GM12878 (cell line): ENCODE measurements at regions not wholly inside any gene's neighbourhood (a gene's known extent, or its start where the extent isn't known, plus 50 kb on each side); places are given as distances from the start of the nearest gene placed in this dataset.

Experiments
- ATAC-seq: fragments of 200-7000 bp; cut with Tn5 transposase; 3 replicates; pipeline ENCODE4 v1.9.1; 2020; ENCODE audit warnings: mild to moderate bottlenecking, moderate library complexity
- BruUV-seq: library from RNA; stranded (reverse); fragments of 400-500 nt; replicated peaks from 2 replicates; lab custom pipeline; 2021; lab: Mats Ljungman, UMichigan
- CTCF ChIA-PET: fragments of 300-600 bp; sonication (Branson Sonifier 250); formaldehyde crosslinking; extraction: SDS; loops from one replicate; lab custom pipeline; 2021; ENCODE audit warnings: inconsistent platforms; lab: Yijun Ruan, JAX
- POLR2A ChIA-PET: fragments of 350-600 bp; formaldehyde crosslinking; extraction: SDS; loops from one replicate; lab custom pipeline; 2021; ENCODE audit warnings: inconsistent platforms; lab: Charles Lee
- RAD21 ChIA-PET: fragments of 300-600 bp; sonication (Branson Sonifier 250); formaldehyde crosslinking; loops from one replicate; lab custom pipeline; 2023; ENCODE audit warnings: antibody characterized with exemption; ENCODE audit not compliant: unreplicated experiment; lab: Charles Lee
- SMC1A ChIA-PET: fragments of 300-600 bp; sonication (Branson Sonifier 250); formaldehyde crosslinking; loops from one replicate; lab custom pipeline; 2023; ENCODE audit not compliant: unreplicated experiment, uncharacterized antibody; lab: Charles Lee
- DNase-seq: peaks from one replicate; pipeline ENCODE4 v3.0.0-alpha.2; 2011; ENCODE audit warnings: low read depth, low spot score
- FAIRE-seq: peaks from 3 replicates; lab custom pipeline; 2011; peaks lifted over from hg19 to GRCh38; lab: Jason Lieb, UNC
- H2AFZ ChIP-seq: 2 replicates; pipeline ENCODE4 v1.6.0; 2011; ENCODE audit warnings: low read depth, low read length, control low read depth; ENCODE audit not compliant: control insufficient read depth
- H3K27ac ChIP-seq: 2 replicates; pipeline ENCODE4 v1.5.1; 2011; ENCODE audit warnings: control low read depth; ENCODE audit not compliant: control insufficient read depth, insufficient read depth
- H3K27me3 ChIP-seq, 2 experiments: replicated peaks in 1 of 2; 2 replicates each; pipeline versions ENCODE4 v1.6.0 to v1.6.1; 2011; ENCODE audit warnings: low read length in 1 of 2; ENCODE audit not compliant: control insufficient read depth in 2 of 2, insufficient read depth in 2 of 2
- H3K36me3 ChIP-seq, 2 experiments: 2 replicates each; pipeline ENCODE4 v1.5.1; 2011; ENCODE audit warnings: low read length in 1 of 2; ENCODE audit not compliant: control insufficient read depth in 2 of 2, insufficient read depth in 2 of 2
- H3K4me1 ChIP-seq: 2 replicates; pipeline ENCODE4 v1.6.1; 2011; ENCODE audit warnings: mild to moderate bottlenecking, low read length, moderate library complexity, mixed read lengths; ENCODE audit not compliant: control insufficient read depth, insufficient read depth
- H3K4me2 ChIP-seq: 2 replicates; pipeline ENCODE4 v1.6.0; 2011; ENCODE audit warnings: control low read depth; ENCODE audit not compliant: control insufficient read depth, insufficient read depth
- H3K4me3 ChIP-seq: fragments of 200-600 bp; sonication (generic); 2 replicates; pipeline ENCODE4 v1.5.1; 2016
- H3K79me2 ChIP-seq: 2 replicates; pipeline ENCODE4 v1.6.0; 2011; ENCODE audit warnings: low read length; ENCODE audit not compliant: control insufficient read depth, insufficient read depth
- H3K9ac ChIP-seq: 2 replicates; pipeline ENCODE4 v1.8.0; 2011; ENCODE audit warnings: low read length, control low read depth, mixed read lengths; ENCODE audit not compliant: control insufficient read depth, insufficient read depth
- H3K9me3 ChIP-seq: replicated peaks from 3 replicates; pipeline ENCODE4 v1.5.1; 2011; ENCODE audit warnings: mild to moderate bottlenecking, low read length; ENCODE audit not compliant: control insufficient read depth, insufficient read depth
- H4K20me1 ChIP-seq: 2 replicates; pipeline ENCODE4 v1.6.0; 2011; ENCODE audit not compliant: control insufficient read depth, insufficient read depth
- BRCA1 ChIP-seq: IDR thresholded peaks from 2 replicates; pipeline ENCODE4 v1.6.1; 2011; ENCODE audit warnings: low read depth, low read length, improper control_type of control experiment
- HCFC1 ChIP-seq: fragments of 150-350 bp; IDR thresholded peaks from 2 replicates; pipeline ENCODE4 v1.6.1; 2014; ENCODE audit warnings: low read length
- MEF2A ChIP-seq: IDR thresholded peaks from 2 replicates; pipeline ENCODE4 v1.6.1; 2011; ENCODE audit warnings: low read depth, mild to moderate bottlenecking, low read length, moderate library complexity; ENCODE audit not compliant: insufficient read depth
- MTA3 ChIP-seq: IDR thresholded peaks from 2 replicates; pipeline ENCODE4 v1.6.1; 2012; ENCODE audit warnings: low read length, inconsistent platforms, borderline replicate concordance
- RB1 ChIP-seq: fragments of 450-650 bp; formaldehyde crosslinking; IDR thresholded peaks from 2 replicates; pipeline ENCODE4 v1.6.1; 2017; ENCODE audit warnings: mild to moderate bottlenecking, borderline replicate concordance
- SMARCA5 ChIP-seq: fragments of 450-650 bp; IDR thresholded peaks from 2 replicates; pipeline ENCODE4 v1.6.1; 2017; ENCODE audit warnings: mild to moderate bottlenecking
- SP1 ChIP-seq: IDR thresholded peaks from one replicate; pipeline ENCODE4 v1.6.1; 2011; ENCODE audit warnings: low read depth, low read length
- WGBS: methylation state at CpG from one replicate; pipeline ENCODE4 v1.1.6; 2016; ENCODE audit warnings: low lambda C conversion rate; ENCODE audit not compliant: insufficient replicate concordance, insufficient coverage; ENCODE audit errors: missing lambda C conversion rate; 5-methylcytosine and 5-hydroxymethylcytosine counted together
- in situ Hi-C: fragments of 300-500 bp; cut with MboI; formaldehyde crosslinking; loops from 9 replicates; pipeline ENCODE4 v1.14.3; 2018; ENCODE audit warnings: mixed read lengths
- intact Hi-C: fragments of 100-400 bp; cut with micrococcal nuclease; formaldehyde crosslinking; loops from one replicate; pipeline ENCODE4 v1.14.2; 2022; ENCODE audit not compliant: unreplicated experiment
- TF ChIP-seq, protein P1 (sequence below): fragments of 450-650 bp; IDR thresholded peaks from 2 replicates; pipeline ENCODE4 v1.6.1; 2014; ENCODE audit warnings: mild to moderate bottlenecking
- TF ChIP-seq, protein P2 (sequence below): fragments of 450-650 bp; IDR thresholded peaks from 2 replicates; pipeline ENCODE4 v1.6.1; 2018; ENCODE audit warnings: borderline replicate concordance, mild to moderate bottlenecking; ENCODE audit not compliant: partially characterized antibody

DNA sequence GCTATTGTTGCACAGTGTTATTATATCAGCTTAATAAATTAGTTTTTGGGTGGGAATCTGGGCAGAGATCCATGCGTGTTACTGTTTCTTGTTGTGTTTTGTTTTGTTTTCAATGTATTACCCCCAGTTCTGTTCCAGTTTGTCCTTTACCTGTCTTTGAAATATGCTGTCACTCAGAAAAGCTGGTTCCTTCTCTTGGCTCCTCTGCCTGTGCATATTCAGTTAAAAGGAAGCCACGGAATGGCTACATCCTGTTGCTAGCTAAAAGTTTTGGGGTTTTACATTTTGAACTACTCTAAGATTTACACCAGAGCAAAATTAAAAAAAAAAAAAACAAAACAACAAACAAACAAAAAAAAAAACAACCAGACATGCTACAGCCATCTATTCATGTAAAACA, 374.9 kb upstream of the RORB start (continued):
- TF ChIP-seq, protein P1, sequence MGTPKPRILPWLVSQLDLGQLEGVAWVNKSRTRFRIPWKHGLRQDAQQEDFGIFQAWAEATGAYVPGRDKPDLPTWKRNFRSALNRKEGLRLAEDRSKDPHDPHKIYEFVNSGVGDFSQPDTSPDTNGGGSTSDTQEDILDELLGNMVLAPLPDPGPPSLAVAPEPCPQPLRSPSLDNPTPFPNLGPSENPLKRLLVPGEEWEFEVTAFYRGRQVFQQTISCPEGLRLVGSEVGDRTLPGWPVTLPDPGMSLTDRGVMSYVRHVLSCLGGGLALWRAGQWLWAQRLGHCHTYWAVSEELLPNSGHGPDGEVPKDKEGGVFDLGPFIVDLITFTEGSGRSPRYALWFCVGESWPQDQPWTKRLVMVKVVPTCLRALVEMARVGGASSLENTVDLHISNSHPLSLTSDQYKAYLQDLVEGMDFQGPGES = no peak

DNA sequence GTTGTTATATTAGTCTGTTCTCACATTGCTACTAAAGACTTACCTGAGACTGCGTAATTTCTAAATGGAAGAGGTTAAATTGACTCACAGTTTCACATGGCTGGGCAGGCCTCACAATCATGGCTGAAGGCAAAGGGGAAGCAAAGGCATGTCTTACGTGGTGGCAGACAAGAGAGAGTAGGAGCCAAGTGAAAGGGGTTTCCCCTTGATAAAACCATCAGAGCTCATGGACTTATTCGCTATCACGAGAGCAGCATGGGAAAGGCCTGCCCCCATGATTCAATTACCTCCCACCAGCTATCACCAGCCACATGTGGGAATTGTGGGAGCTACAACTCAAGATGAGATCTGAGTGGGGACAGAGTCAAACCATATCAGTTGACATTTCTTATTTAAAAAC, 374.5 kb upstream of the RORB start:
- no peak for ATAC-seq
- TF ChIP-seq MTA3 = no peak
- no peak for TF ChIP-seq SP1

DNA sequence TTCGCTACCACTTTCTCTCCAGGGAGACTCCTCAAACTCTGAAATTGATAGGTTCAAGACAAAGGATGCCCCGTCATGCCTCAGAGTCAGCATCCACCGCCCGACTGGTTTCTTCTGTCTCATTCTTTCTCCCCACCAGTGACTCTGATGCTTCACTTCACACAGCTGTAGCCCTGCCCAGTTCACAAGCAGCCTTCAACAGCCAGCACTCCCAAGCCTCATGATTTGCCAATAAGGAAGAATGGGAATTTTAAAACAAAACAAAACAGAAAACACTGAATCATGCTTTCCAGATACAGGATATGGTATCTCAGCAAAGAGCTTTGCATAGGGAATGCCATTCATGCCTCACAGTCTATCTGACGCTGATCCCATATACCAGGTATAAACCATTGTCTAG, 371.2 kb upstream of the RORB start:
- ATAC-seq (no peak), DNase-seq (no peak), FAIRE-seq (no peak)
- Histone ChIP-seq H3K36me3 (no peaks in the 10 kb centered on the region), H3K27ac (no peak overlapping the region), H3K4me3 (no peak overlapping the region), H3K4me2 (no peak overlapping the region), H4K20me1 (no peaks in the 10 kb centered on the region), H2AFZ (no peak overlapping the region), H3K27me3 (no peaks in the 10 kb centered on the region), H3K4me1 (no peaks in the 10 kb centered on the region), H3K9me3 (no peaks in the 10 kb centered on the region), H3K9ac (no peak overlapping the region), H3K79me2 (no peaks in the 10 kb centered on the region)
- in situ Hi-C loops = no loop called here
- ChIA-PET POLR2A (no interaction called here), RAD21 (no interaction called here), CTCF (interaction anchor here (1.2 kb wide), 1 partner anchor 21 kb away, joined by 3 read pairs; no protein-coding TSS in a partner anchor), SMC1A (interaction anchor here (1.0 kb wide), 1 partner anchor 26 kb away, joined by 3 read pairs; no protein-coding TSS in a partner anchor)
- BruUV-seq = no TSS peak
- 1% methylated on average over 4 of the region's 5 CpGs for WGBS
- intact Hi-C loops = no loop called here
- no peak for TF ChIP-seq BRCA1
- TF ChIP-seq, protein P2, sequence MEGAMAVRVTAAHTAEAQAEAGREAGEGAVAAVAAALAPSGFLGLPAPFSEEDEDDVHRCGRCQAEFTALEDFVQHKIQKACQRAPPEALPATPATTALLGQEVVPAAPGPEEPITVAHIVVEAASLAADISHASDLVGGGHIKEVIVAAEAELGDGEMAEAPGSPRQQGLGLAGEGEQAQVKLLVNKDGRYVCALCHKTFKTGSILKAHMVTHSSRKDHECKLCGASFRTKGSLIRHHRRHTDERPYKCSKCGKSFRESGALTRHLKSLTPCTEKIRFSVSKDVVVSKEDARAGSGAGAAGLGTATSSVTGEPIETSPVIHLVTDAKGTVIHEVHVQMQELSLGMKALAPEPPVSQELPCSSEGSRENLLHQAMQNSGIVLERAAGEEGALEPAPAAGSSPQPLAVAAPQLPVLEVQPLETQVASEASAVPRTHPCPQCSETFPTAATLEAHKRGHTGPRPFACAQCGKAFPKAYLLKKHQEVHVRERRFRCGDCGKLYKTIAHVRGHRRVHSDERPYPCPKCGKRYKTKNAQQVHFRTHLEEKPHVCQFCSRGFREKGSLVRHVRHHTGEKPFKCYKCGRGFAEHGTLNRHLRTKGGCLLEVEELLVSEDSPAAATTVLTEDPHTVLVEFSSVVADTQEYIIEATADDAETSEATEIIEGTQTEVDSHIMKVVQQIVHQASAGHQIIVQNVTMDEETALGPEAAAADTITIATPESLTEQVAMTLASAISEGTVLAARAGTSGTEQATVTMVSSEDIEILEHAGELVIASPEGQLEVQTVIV = no peak
- TF ChIP-seq HCFC1 = no peak
- no peak for TF ChIP-seq RB1
- TF ChIP-seq MEF2A = no peak
- no peak for TF ChIP-seq SMARCA5

More for the DNA sequence above, 374.5 kb upstream of the RORB start:
- RAD21 ChIA-PET = no interaction called here
- BruUV-seq = no TSS peak
- POLR2A ChIA-PET = no interaction called here
- DNase-seq (no peak), FAIRE-seq (no peak)
- Histone ChIP-seq H3K4me1 (no peaks in the 10 kb centered on the region), H3K79me2 (no peaks in the 10 kb centered on the region), H3K9me3 (no peaks in the 10 kb centered on the region), H3K27me3 (no peaks in the 10 kb centered on the region), H4K20me1 (no peaks in the 10 kb centered on the region), H3K4me2 (no peak overlapping the region), H3K4me3 (no peak overlapping the region), H3K36me3 (no peaks in the 10 kb centered on the region), H3K27ac (no peak overlapping the region), H3K9ac (no peak overlapping the region), H2AFZ (no peak overlapping the region)
- CTCF ChIA-PET = no interaction called here
- WGBS = 36% methylated on average over 4 of the region's 4 CpGs
- SMC1A ChIA-PET = no interaction called here
- intact Hi-C loops (no loop called here), in situ Hi-C loops (no loop called here)
